IMR-90 (cell line): ENCODE measurements at regions not wholly inside any gene's neighbourhood (a gene's known extent, or its start where the extent isn't known, plus 50 kb on each side); places are given as distances from the start of the nearest gene placed in this dataset.

Experiments used
- ATAC-seq: fragments of 200-7000 bp; cut with Tn5 transposase; 2 replicates; pipeline ENCODE4 v1.9.1; 2020; ENCODE audit warnings: low read depth, mild to moderate bottlenecking, moderate library complexity
- BruUV-seq: library from RNA; stranded (reverse); fragments of 400-500 nt; replicated peaks from 2 replicates; lab custom pipeline; 2021; lab: Mats Ljungman, UMichigan
- CTCF ChIA-PET: fragments of 300-600 bp; formaldehyde crosslinking; extraction: SDS; loops from one replicate; lab custom pipeline; 2021; ENCODE audit warnings: antibody characterized with exemption; lab: Yijun Ruan, JAX
- POLR2A ChIA-PET: fragments of 300-600 bp; sonication (Branson Sonifier 250); formaldehyde crosslinking; loops from one replicate; lab custom pipeline; 2022; ENCODE audit warnings: antibody characterized with exemption; ENCODE audit not compliant: unreplicated experiment; lab: Charles Lee
- DNase-seq: peaks from one replicate; pipeline ENCODE4 v3.0.0; 2013
- H2AFZ ChIP-seq: replicated peaks from 2 replicates; pipeline ENCODE3; 2013; ENCODE audit warnings: low read length, mild to moderate bottlenecking; ENCODE audit not compliant: poor library complexity
- H2AK5ac ChIP-seq: 2 replicates; pipeline ENCODE4 v1.6.1; 2013; ENCODE audit warnings: low read depth, low read length, inconsistent platforms
- H2AK9ac ChIP-seq: replicated peaks from 2 replicates; pipeline ENCODE3; 2013; ENCODE audit warnings: mild to moderate bottlenecking, low read depth, low read length, moderate library complexity; ENCODE audit not compliant: poor library complexity
- H2BK120ac ChIP-seq: 2 replicates; pipeline ENCODE4 v1.6.1; 2013; ENCODE audit warnings: low read depth, low read length, inconsistent platforms
- H2BK15ac ChIP-seq: 3 replicates; pipeline ENCODE4 v1.6.1; 2013; ENCODE audit warnings: low read depth, low read length, inconsistent platforms
- H2BK20ac ChIP-seq: 2 replicates; pipeline ENCODE4 v1.6.1; 2013; ENCODE audit warnings: low read depth, mild to moderate bottlenecking, inconsistent platforms, low read length, moderate library complexity
- H2BK5ac ChIP-seq: 2 replicates; pipeline ENCODE4 v1.6.1; 2013; ENCODE audit warnings: mild to moderate bottlenecking, low read depth, low read length, inconsistent platforms; ENCODE audit not compliant: poor library complexity, severe bottlenecking
- H3K14ac ChIP-seq: replicated peaks from 2 replicates; pipeline ENCODE4 v1.6.1; 2013; ENCODE audit warnings: low read depth, low read length, inconsistent platforms
- H3K18ac ChIP-seq: 2 replicates; pipeline ENCODE4 v1.6.1; 2013; ENCODE audit warnings: low read depth, low read length, control low read depth
- H3K23ac ChIP-seq: 2 replicates; pipeline ENCODE4 v1.6.1; 2013; ENCODE audit warnings: low read depth, low read length, inconsistent platforms
- H3K27ac ChIP-seq: 2 replicates; pipeline ENCODE4 v1.5.1; 2013; ENCODE audit warnings: mild to moderate bottlenecking, control low read depth, low read length; ENCODE audit not compliant: insufficient read depth
- H3K27me3 ChIP-seq: 2 replicates; pipeline ENCODE4 v1.6.1; 2013; ENCODE audit warnings: low read length; ENCODE audit not compliant: control insufficient read depth, insufficient read depth
- H3K36me3 ChIP-seq: 2 replicates; pipeline ENCODE4 v1.6.1; 2013; ENCODE audit warnings: low read length, mixed read lengths; ENCODE audit not compliant: control insufficient read depth, insufficient read depth
- H3K4ac ChIP-seq: 2 replicates; pipeline ENCODE4 v1.6.1; 2013; ENCODE audit warnings: low read depth, low read length, inconsistent platforms
- H3K4me1 ChIP-seq: 2 replicates; pipeline ENCODE4 v1.6.1; 2013; ENCODE audit warnings: low read length, mixed read lengths; ENCODE audit not compliant: control insufficient read depth, insufficient read depth
- H3K4me2 ChIP-seq: 2 replicates; pipeline ENCODE4 v1.6.1; 2013; ENCODE audit warnings: low read depth, mild to moderate bottlenecking, control low read depth, low read length, moderate library complexity
- H3K4me3 ChIP-seq: 2 replicates; pipeline ENCODE4 v1.5.1; 2013; ENCODE audit warnings: low read depth, mild to moderate bottlenecking, control low read depth, low read length, moderate library complexity; ENCODE audit not compliant: insufficient read depth
- H3K56ac ChIP-seq: 2 replicates; pipeline ENCODE4 v1.6.1; 2013; ENCODE audit warnings: low read length, inconsistent platforms; ENCODE audit not compliant: insufficient read depth; ENCODE audit errors: extremely low read depth
- H3K79me1 ChIP-seq, 2 experiments: 2 replicates each; pipeline ENCODE4 v1.6.1; 2013; ENCODE audit warnings: low read length in 2 of 2, inconsistent platforms in 1 of 2, low read depth in 1 of 2
- H3K9ac ChIP-seq: 2 replicates; pipeline ENCODE4 v1.6.1; 2013; ENCODE audit warnings: low read depth, low read length, control low read depth
- H3K9me1 ChIP-seq: 2 replicates; pipeline ENCODE4 v1.6.1; 2013; ENCODE audit warnings: low read length, inconsistent platforms; ENCODE audit not compliant: insufficient read depth
- H3K9me3 ChIP-seq: 2 replicates; pipeline ENCODE4 v1.6.1; 2013; ENCODE audit warnings: low read length; ENCODE audit not compliant: control insufficient read depth, insufficient read depth
- H4K20me1 ChIP-seq: 2 replicates; pipeline ENCODE4 v1.6.1; 2013; ENCODE audit warnings: low read length, inconsistent platforms; ENCODE audit not compliant: insufficient read depth
- H4K5ac ChIP-seq: 2 replicates; pipeline ENCODE4 v1.6.1; 2013; ENCODE audit warnings: mild to moderate bottlenecking, low read depth, low read length, control low read depth
- H4K8ac ChIP-seq, 2 experiments: 2 replicates each; pipeline ENCODE4 v1.6.1; 2013; ENCODE audit warnings: low read depth in 2 of 2, low read length in 2 of 2, control low read depth in 1 of 2, inconsistent platforms in 1 of 2
- H4K91ac ChIP-seq: 2 replicates; pipeline ENCODE4 v1.6.1; 2013; ENCODE audit warnings: low read depth, low read length, inconsistent platforms; ENCODE audit not compliant: insufficient read depth
- BHLHE40 ChIP-seq: fragments of 150-350 bp; IDR thresholded peaks from 2 replicates; pipeline ENCODE4 v1.6.1; 2016; ENCODE audit warnings: mild to moderate bottlenecking, low read depth, low read length
- ELK1 ChIP-seq: fragments of 150-350 bp; IDR thresholded peaks from 2 replicates; pipeline ENCODE4 v1.6.1; 2016; ENCODE audit warnings: low read depth, mild to moderate bottlenecking, low read length, moderate library complexity, borderline replicate concordance
- FOS ChIP-seq: fragments of 150-350 bp; IDR thresholded peaks from 2 replicates; pipeline ENCODE4 v1.6.1; 2016; ENCODE audit warnings: low read depth, low read length
- MAFK ChIP-seq: IDR thresholded peaks from 2 replicates; pipeline ENCODE4 v1.6.1; 2012; ENCODE audit warnings: low read depth, low read length, improper control_type of control experiment
- MXI1 ChIP-seq: IDR thresholded peaks from 2 replicates; pipeline ENCODE4 v1.6.1; 2012; ENCODE audit warnings: low read depth, mild to moderate bottlenecking, low read length, moderate library complexity, borderline replicate concordance
- NFE2L2 ChIP-seq: fragments of 150-350 bp; IDR thresholded peaks from 2 replicates; pipeline ENCODE4 v1.6.1; 2016; ENCODE audit warnings: low read depth, mild to moderate bottlenecking, low read length
- POLR2A ChIP-seq: IDR thresholded peaks from 2 replicates; pipeline ENCODE4 v1.6.1; 2012; ENCODE audit warnings: mild to moderate bottlenecking, low read depth, low read length
- RCOR1 ChIP-seq: IDR thresholded peaks from 2 replicates; pipeline ENCODE4 v1.6.1; 2012; ENCODE audit warnings: mild to moderate bottlenecking, low read length, improper control_type of control experiment; ENCODE audit not compliant: insufficient replicate concordance
- USF2 ChIP-seq: fragments of 150-350 bp; IDR thresholded peaks from 2 replicates; pipeline ENCODE4 v1.6.1; 2017; ENCODE audit warnings: mild to moderate bottlenecking, antibody characterized with exemption, low read length, low read depth
- WGBS, 2 experiments: methylation state at CpG; one replicate each; pipeline versions ENCODE4 v1.1.5 to v1.1.7; 2013; ENCODE audit warnings: missing lambda C conversion rate in 2 of 2; ENCODE audit not compliant: insufficient read length in 1 of 2; ENCODE audit errors: extremely low coverage in 2 of 2; 5-methylcytosine and 5-hydroxymethylcytosine counted together
- dilution Hi-C: fragments of 300-500 bp; cut with HindIII; formaldehyde crosslinking; loops from one replicate; pipeline ENCODE4 v1.14.3; 2018; ENCODE audit warnings: low sequenced_read_pairs; ENCODE audit not compliant: unreplicated experiment
- in situ Hi-C: fragments of 300-500 bp; cut with MboI; formaldehyde crosslinking; loops from 3 replicates; pipeline ENCODE4 v1.14.3; 2019; ENCODE audit warnings: low sequenced_read_pairs, inconsistent platforms, mixed read lengths
- intact Hi-C: fragments of 100-400 bp; cut with micrococcal nuclease; formaldehyde crosslinking; loops from 2 replicates; pipeline ENCODE4 v1.10.0; 2022

- Histone ChIP-seq H2AK9ac (no peak overlapping the region), H4K5ac (no peak overlapping the region), H3K4me2 (no peak overlapping the region), H3K9me3 (peaks cover 6% of the 10 kb centered on the region), H4K20me1 (no peaks in the 10 kb centered on the region), H3K9ac (no peak overlapping the region), H3K27me3 (peaks cover 13% of the 10 kb centered on the region), H2AFZ (no peak overlapping the region), H3K4me1 (no peaks in the 10 kb centered on the region), H3K23ac (no peak overlapping the region), H2BK120ac (no peak overlapping the region), H3K4me3 (no peak overlapping the region), H3K14ac (no peak overlapping the region), H3K36me3 (no peaks in the 10 kb centered on the region), H3K56ac (no peak overlapping the region), H3K4ac (no peak overlapping the region), H2BK5ac (no peak overlapping the region), H2BK15ac (no peak overlapping the region), H4K8ac (no peak overlapping the region), H3K9me1 (no peaks in the 10 kb centered on the region), H3K18ac (no peak overlapping the region), H3K27ac (no peak overlapping the region), H2BK20ac (no peak overlapping the region), H4K91ac (no peak overlapping the region), H3K79me1 (no peaks in the 10 kb centered on the region), H2AK5ac (no peak overlapping the region)
- ChIA-PET CTCF (no interaction called here), POLR2A (no interaction called here)
- DNase-seq: no peak
- in situ Hi-C loops (no loop called here), intact Hi-C loops (no loop called here), dilution Hi-C loops (no loop called here)
- WGBS, 2 experiments: 67% methylated on average over 1 of the region's 3 CpGs; no CpG with 5 or more reads in 1 of the 2 experiments
- no TSS peak for BruUV-seq
- no peak for ATAC-seq
- TF ChIP-seq POLR2A: no peak
- no peak for TF ChIP-seq RCOR1
- TF ChIP-seq BHLHE40: no peak
- TF ChIP-seq USF2: no peak
- no peak for TF ChIP-seq ELK1
- no peak for TF ChIP-seq MAFK
- TF ChIP-seq MXI1: no peak
- no peak for TF ChIP-seq NFE2L2
- TF ChIP-seq FOS: no peak
These were observed 138.3 kb upstream of the SHB start for GRCh38 chr9:38207247-38207778.
